LNCaP clone FGC (cell line): ENCODE measurements at regions not wholly inside any gene's neighbourhood (a gene's known extent, or its start where the extent isn't known, plus 50 kb on each side); places are given as distances from the start of the nearest gene placed in this dataset.

Source experiments
- DNase-seq: peaks from one replicate; pipeline ENCODE4 v3.0.0-alpha.2; 2011; ENCODE audit warnings: low read depth
- H3K4me3 ChIP-seq: 2 replicates; pipeline ENCODE4 v1.5.1; 2011; ENCODE audit warnings: mild to moderate bottlenecking, low read depth, low read length, control low read depth
- CTCF ChIP-seq: IDR thresholded peaks from 2 replicates; pipeline ENCODE4 v1.5.1; 2012; ENCODE audit warnings: mild to moderate bottlenecking; ENCODE audit not compliant: control insufficient read depth, insufficient read depth; ENCODE audit errors: extremely low read depth

- no peak for TF ChIP-seq CTCF
- H3K4me3 ChIP-seq = no peak overlapping the region
- DNase-seq = no peak
Measured at GRCh38 chr11:30760345-30760744, 174.2 kb upstream of the MPPED2 start.

DNA sequence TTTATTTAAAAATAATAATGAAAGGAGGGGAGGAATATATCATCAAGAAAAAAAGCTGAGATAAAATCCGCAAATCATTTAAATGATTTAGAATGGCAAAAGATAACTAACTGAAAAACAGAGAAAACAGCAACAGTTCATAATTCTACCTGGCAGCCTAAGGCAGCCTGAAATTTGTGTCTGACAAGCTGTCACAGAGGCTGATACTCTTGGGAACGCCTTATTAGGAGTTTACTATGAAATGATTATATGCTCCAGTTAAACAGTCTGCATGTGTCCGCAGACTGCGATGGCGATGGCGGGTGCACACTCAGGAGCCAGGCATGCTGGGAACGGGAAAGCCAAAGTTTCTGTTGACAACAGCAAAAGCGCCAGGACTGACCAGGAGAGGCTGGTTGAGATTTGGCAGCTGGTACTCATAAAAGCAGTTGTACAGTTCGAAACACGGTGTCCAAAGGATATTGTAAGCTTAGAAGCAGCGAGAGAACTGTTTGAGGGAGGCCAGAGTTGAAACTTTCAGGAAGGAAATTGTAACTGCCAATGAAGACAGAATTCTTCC is 172.9 kb upstream of the MPPED2 start:
- TF ChIP-seq CTCF = no peak
- DNase-seq = no peak
- no peak overlapping the region for H3K4me3 ChIP-seq

- H3K4me3 ChIP-seq = no peak overlapping the region
- TF ChIP-seq CTCF = no peak
- no peak for DNase-seq
Measured at GRCh38 chr11:30758518-30758917, 172.4 kb upstream of the MPPED2 start.

GRCh38 chr11:30758012-30758411 is 171.9 kb upstream of the MPPED2 start:
- no peak for TF ChIP-seq CTCF
- no peak overlapping the region for H3K4me3 ChIP-seq
- DNase-seq = no peak

DNA sequence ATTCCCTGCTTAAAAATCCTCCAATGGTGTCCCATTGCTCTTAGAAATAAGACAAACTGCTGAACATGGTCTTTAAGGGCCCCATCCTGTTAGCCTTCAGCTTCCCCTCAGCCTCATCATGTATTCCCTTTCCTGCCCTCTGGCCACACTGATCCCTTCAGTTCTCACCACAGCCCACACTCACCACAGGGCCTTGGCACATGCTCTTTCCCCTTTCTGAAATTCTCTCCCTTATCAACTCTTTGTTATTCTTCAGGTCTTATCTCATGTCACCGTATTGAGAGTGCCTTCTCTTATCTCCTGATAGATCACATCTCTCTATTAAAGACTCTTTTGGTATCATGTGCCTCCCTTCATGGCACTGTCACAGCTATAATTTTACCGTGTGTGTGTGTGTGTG is 167.8 kb upstream of the MPPED2 start:
- no peak for DNase-seq
- no peak overlapping the region for H3K4me3 ChIP-seq
- TF ChIP-seq CTCF = no peak

GRCh38 chr11:30753504-30753903 is 167.4 kb upstream of the MPPED2 start:
- no peak for DNase-seq
- TF ChIP-seq CTCF = no peak
- no peak overlapping the region for H3K4me3 ChIP-seq

- no peak overlapping the region for H3K4me3 ChIP-seq
- no peak for TF ChIP-seq CTCF
- no peak for DNase-seq
Measured at GRCh38 chr11:30749268-30749667, 163.1 kb upstream of the MPPED2 start.
